ENCODE measurements at regions not wholly inside any gene's neighbourhood (a gene's known extent, or its start where the extent isn't known, plus 50 kb on each side); places are given as distances from the start of the nearest gene placed in this dataset.
A peak's percentile ranks its signal among the peaks of the same experiment; 100 is the strongest.

DNA sequence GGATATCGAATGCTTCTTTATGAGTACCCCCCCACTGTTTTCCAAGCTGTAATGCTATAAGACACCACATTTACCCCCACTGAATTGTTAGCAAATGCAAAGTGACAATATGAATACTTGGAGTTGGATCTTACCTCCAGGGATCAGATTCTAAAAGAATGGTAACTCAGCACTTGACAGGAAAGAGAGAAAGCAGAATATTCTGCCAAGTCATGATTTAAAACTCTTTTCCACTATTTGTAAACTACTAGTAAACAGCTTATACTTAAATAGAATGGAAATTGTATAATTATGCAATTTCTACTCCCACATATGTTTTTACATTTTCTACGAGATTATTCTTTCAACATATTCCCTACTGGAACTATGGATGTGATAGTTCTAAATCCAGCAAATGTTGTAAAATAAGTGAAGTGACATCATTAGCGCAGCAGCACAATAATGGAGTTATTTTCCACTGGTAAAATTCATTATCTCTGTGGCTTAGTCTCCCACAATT is 56.0 kb upstream of the TFEC start (continued):
- TF ChIP-seq, protein P1, sequence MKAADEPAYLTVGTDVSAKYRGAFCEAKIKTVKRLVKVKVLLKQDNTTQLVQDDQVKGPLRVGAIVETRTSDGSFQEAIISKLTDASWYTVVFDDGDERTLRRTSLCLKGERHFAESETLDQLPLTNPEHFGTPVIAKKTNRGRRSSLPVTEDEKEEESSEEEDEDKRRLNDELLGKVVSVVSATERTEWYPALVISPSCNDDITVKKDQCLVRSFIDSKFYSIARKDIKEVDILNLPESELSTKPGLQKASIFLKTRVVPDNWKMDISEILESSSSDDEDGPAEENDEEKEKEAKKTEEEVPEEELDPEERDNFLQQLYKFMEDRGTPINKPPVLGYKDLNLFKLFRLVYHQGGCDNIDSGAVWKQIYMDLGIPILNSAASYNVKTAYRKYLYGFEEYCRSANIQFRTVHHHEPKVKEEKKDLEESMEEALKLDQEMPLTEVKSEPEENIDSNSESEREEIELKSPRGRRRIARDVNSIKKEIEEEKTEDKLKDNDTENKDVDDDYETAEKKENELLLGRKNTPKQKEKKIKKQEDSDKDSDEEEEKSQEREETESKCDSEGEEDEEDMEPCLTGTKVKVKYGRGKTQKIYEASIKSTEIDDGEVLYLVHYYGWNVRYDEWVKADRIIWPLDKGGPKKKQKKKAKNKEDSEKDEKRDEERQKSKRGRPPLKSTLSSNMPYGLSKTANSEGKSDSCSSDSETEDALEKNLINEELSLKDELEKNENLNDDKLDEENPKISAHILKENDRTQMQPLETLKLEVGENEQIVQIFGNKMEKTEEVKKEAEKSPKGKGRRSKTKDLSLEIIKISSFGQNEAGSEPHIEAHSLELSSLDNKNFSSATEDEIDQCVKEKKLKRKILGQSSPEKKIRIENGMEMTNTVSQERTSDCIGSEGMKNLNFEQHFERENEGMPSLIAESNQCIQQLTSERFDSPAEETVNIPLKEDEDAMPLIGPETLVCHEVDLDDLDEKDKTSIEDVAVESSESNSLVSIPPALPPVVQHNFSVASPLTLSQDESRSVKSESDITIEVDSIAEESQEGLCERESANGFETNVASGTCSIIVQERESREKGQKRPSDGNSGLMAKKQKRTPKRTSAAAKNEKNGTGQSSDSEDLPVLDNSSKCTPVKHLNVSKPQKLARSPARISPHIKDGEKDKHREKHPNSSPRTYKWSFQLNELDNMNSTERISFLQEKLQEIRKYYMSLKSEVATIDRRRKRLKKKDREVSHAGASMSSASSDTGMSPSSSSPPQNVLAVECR (CRISPR knock-in tag; IDR thresholded peaks at IDR 0.05; ENCODE audit: borderline replicate concordance): no peak
- TF ChIP-seq NFE2L2 (IDR thresholded peaks at IDR 0.05; ENCODE audit: low read length): peak; percentile 45; the same call in 1 of the 2 replicates
- TF ChIP-seq NFIC (IDR thresholded peaks at IDR 0.05; ENCODE audit: low read length): no peak

DNA sequence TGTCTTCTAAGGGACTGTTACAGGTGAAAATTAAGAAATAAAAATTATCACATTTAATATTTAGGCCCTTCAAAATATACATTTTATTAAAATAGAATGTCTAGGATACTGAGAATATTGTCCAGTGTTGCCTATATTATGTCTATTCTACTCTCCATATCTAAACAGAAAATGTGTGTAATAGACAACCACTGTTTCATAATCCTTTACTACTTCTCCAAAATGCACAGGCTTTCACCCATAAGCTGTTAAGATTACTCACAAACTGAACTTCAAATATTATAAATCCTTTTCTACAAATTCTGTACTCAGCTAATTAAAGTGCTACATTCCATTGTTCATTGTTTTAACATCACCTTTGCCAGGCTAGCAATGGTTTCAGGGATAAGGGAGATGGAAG is 56.7 kb upstream of the TFEC start:
- no peaks in the 10 kb centered on the region for H3K9me3 ChIP-seq (ENCODE audit: low read length)
- FAIRE-seq (no peak), DNase-seq (ENCODE audit: low spot score) (no peak), ATAC-seq (no peak)
- in situ Hi-C loops (cut with HindIII; ENCODE audit: extremely low pct_ligation_motif_present, low pct_unique_long_range_greater_than_20kb) (no loop called here), intact Hi-C loops (cut with micrococcal nuclease; ENCODE audit: unreplicated experiment) (no loop called here)
- H3K79me2 ChIP-seq (ENCODE audit: insufficient read depth, low read length): no peaks in the 10 kb centered on the region
- no peak overlapping the region for H3K4me2 ChIP-seq (ENCODE audit: low read depth, low read length)
- H4K20me1 ChIP-seq (ENCODE audit: insufficient read depth, low read length): no peaks in the 10 kb centered on the region
- CTCF ChIA-PET (ENCODE audit: low intra/inter-chr PET ratio, low total read pairs): no interaction called here
- no TSS peak for BruUV-seq (replicated peaks)
- no peaks in the 10 kb centered on the region for H3K4me1 ChIP-seq (ENCODE audit: insufficient read depth, low read length)
- H2AFZ ChIP-seq (ENCODE audit: low read length): no peak overlapping the region
- H3K4me3 ChIP-seq (replicated peaks in 1 of 3; ENCODE audit: insufficient read depth in 1 of 3, low read depth in 2 of 3, low read length in 3 of 3): no peak overlapping the region
- H3K36me3 ChIP-seq (replicated peaks in 1 of 2; ENCODE audit: control insufficient read depth in 1 of 2, insufficient read depth in 2 of 2, low read length in 2 of 2): no peaks in the 10 kb centered on the region
- POLR2A ChIA-PET: no interaction called here
- H3K9ac ChIP-seq (ENCODE audit: insufficient read depth, low read depth, low read length): no peak overlapping the region
- TF ChIP-seq, protein P2, sequence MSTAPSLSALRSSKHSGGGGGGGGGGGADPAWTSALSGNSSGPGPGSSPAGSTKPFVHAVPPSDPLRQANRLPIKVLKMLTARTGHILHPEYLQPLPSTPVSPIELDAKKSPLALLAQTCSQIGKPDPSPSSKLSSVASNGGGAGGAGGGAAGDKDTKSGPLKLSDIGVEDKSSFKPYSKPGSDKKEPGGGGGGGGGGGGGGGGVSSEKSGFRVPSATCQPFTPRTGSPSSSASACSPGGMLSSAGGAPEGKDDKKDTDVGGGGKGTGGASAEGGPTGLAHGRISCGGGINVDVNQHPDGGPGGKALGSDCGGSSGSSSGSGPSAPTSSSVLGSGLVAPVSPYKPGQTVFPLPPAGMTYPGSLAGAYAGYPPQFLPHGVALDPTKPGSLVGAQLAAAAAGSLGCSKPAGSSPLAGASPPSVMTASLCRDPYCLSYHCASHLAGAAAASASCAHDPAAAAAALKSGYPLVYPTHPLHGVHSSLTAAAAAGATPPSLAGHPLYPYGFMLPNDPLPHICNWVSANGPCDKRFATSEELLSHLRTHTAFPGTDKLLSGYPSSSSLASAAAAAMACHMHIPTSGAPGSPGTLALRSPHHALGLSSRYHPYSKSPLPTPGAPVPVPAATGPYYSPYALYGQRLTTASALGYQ (CRISPR knock-in tag; IDR thresholded peaks at IDR 0.05): no peak
- TF ChIP-seq ZNF724P (CRISPR knock-in tag; IDR thresholded peaks at IDR 0.05; ENCODE audit: borderline replicate concordance) (no peak), TBX3 (IDR thresholded peaks at IDR 0.05; ENCODE audit: borderline replicate concordance) (no peak), STAG1 (CRISPR knock-in tag; IDR thresholded peaks at IDR 0.05) (no peak), NONO (IDR thresholded peaks at IDR 0.05) (no peak), NONO (CRISPR knock-in tag; conservative IDR thresholded peaks at IDR 0.05) (no peak), ZNF24 (IDR thresholded peaks at IDR 0.05) (no peak), ZNF343 (CRISPR knock-in tag; IDR thresholded peaks at IDR 0.05) (no peak), BRF2 (CRISPR knock-in tag; IDR thresholded peaks at IDR 0.05) (no peak)
- H3K27me3 ChIP-seq (ENCODE audit: control insufficient read depth in 1 of 2, insufficient read depth in 2 of 2, low read length in 2 of 2): no peaks in the 10 kb centered on the region
- H3K27ac ChIP-seq (ENCODE audit: extremely low read length, insufficient read depth, low read length): no peak overlapping the region
